IMR-90 (cell line): ENCODE measurements at regions not wholly inside any gene's neighbourhood (a gene's known extent, or its start where the extent isn't known, plus 50 kb on each side); places are given as distances from the start of the nearest gene placed in this dataset.

Experiments used
- ATAC-seq: fragments of 200-7000 bp; cut with Tn5 transposase; 2 replicates; pipeline ENCODE4 v1.9.1; 2020; ENCODE audit warnings: low read depth, mild to moderate bottlenecking, moderate library complexity
- BruUV-seq: library from RNA; stranded (reverse); fragments of 400-500 nt; replicated peaks from 2 replicates; lab custom pipeline; 2021; lab: Mats Ljungman, UMichigan
- CTCF ChIA-PET: fragments of 300-600 bp; formaldehyde crosslinking; extraction: SDS; loops from one replicate; lab custom pipeline; 2021; ENCODE audit warnings: antibody characterized with exemption; lab: Yijun Ruan, JAX
- POLR2A ChIA-PET: fragments of 300-600 bp; sonication (Branson Sonifier 250); formaldehyde crosslinking; loops from one replicate; lab custom pipeline; 2022; ENCODE audit warnings: antibody characterized with exemption; ENCODE audit not compliant: unreplicated experiment; lab: Charles Lee
- DNase-seq: peaks from one replicate; pipeline ENCODE4 v3.0.0; 2013
- H2AFZ ChIP-seq: replicated peaks from 2 replicates; pipeline ENCODE3; 2013; ENCODE audit warnings: low read length, mild to moderate bottlenecking; ENCODE audit not compliant: poor library complexity
- H2AK5ac ChIP-seq: 2 replicates; pipeline ENCODE4 v1.6.1; 2013; ENCODE audit warnings: low read depth, low read length, inconsistent platforms
- H2AK9ac ChIP-seq: replicated peaks from 2 replicates; pipeline ENCODE3; 2013; ENCODE audit warnings: mild to moderate bottlenecking, low read depth, low read length, moderate library complexity; ENCODE audit not compliant: poor library complexity
- H2BK120ac ChIP-seq: 2 replicates; pipeline ENCODE4 v1.6.1; 2013; ENCODE audit warnings: low read depth, low read length, inconsistent platforms
- H2BK15ac ChIP-seq: 3 replicates; pipeline ENCODE4 v1.6.1; 2013; ENCODE audit warnings: low read depth, low read length, inconsistent platforms
- H2BK20ac ChIP-seq: 2 replicates; pipeline ENCODE4 v1.6.1; 2013; ENCODE audit warnings: low read depth, mild to moderate bottlenecking, inconsistent platforms, low read length, moderate library complexity
- H2BK5ac ChIP-seq: 2 replicates; pipeline ENCODE4 v1.6.1; 2013; ENCODE audit warnings: mild to moderate bottlenecking, low read depth, low read length, inconsistent platforms; ENCODE audit not compliant: poor library complexity, severe bottlenecking
- H3K14ac ChIP-seq: replicated peaks from 2 replicates; pipeline ENCODE4 v1.6.1; 2013; ENCODE audit warnings: low read depth, low read length, inconsistent platforms
- H3K18ac ChIP-seq: 2 replicates; pipeline ENCODE4 v1.6.1; 2013; ENCODE audit warnings: low read depth, low read length, control low read depth
- H3K23ac ChIP-seq: 2 replicates; pipeline ENCODE4 v1.6.1; 2013; ENCODE audit warnings: low read depth, low read length, inconsistent platforms
- H3K27ac ChIP-seq: 2 replicates; pipeline ENCODE4 v1.5.1; 2013; ENCODE audit warnings: mild to moderate bottlenecking, control low read depth, low read length; ENCODE audit not compliant: insufficient read depth
- H3K27me3 ChIP-seq: 2 replicates; pipeline ENCODE4 v1.6.1; 2013; ENCODE audit warnings: low read length; ENCODE audit not compliant: control insufficient read depth, insufficient read depth
- H3K36me3 ChIP-seq: 2 replicates; pipeline ENCODE4 v1.6.1; 2013; ENCODE audit warnings: low read length, mixed read lengths; ENCODE audit not compliant: control insufficient read depth, insufficient read depth
- H3K4ac ChIP-seq: 2 replicates; pipeline ENCODE4 v1.6.1; 2013; ENCODE audit warnings: low read depth, low read length, inconsistent platforms
- H3K4me1 ChIP-seq: 2 replicates; pipeline ENCODE4 v1.6.1; 2013; ENCODE audit warnings: low read length, mixed read lengths; ENCODE audit not compliant: control insufficient read depth, insufficient read depth
- H3K4me2 ChIP-seq: 2 replicates; pipeline ENCODE4 v1.6.1; 2013; ENCODE audit warnings: low read depth, mild to moderate bottlenecking, control low read depth, low read length, moderate library complexity
- H3K4me3 ChIP-seq: 2 replicates; pipeline ENCODE4 v1.5.1; 2013; ENCODE audit warnings: low read depth, mild to moderate bottlenecking, control low read depth, low read length, moderate library complexity; ENCODE audit not compliant: insufficient read depth
- H3K56ac ChIP-seq: 2 replicates; pipeline ENCODE4 v1.6.1; 2013; ENCODE audit warnings: low read length, inconsistent platforms; ENCODE audit not compliant: insufficient read depth; ENCODE audit errors: extremely low read depth
- H3K79me1 ChIP-seq, 2 experiments: 2 replicates each; pipeline ENCODE4 v1.6.1; 2013; ENCODE audit warnings: low read length in 2 of 2, inconsistent platforms in 1 of 2, low read depth in 1 of 2
- H3K9ac ChIP-seq: 2 replicates; pipeline ENCODE4 v1.6.1; 2013; ENCODE audit warnings: low read depth, low read length, control low read depth
- H3K9me1 ChIP-seq: 2 replicates; pipeline ENCODE4 v1.6.1; 2013; ENCODE audit warnings: low read length, inconsistent platforms; ENCODE audit not compliant: insufficient read depth
- H3K9me3 ChIP-seq: 2 replicates; pipeline ENCODE4 v1.6.1; 2013; ENCODE audit warnings: low read length; ENCODE audit not compliant: control insufficient read depth, insufficient read depth
- H4K20me1 ChIP-seq: 2 replicates; pipeline ENCODE4 v1.6.1; 2013; ENCODE audit warnings: low read length, inconsistent platforms; ENCODE audit not compliant: insufficient read depth
- H4K5ac ChIP-seq: 2 replicates; pipeline ENCODE4 v1.6.1; 2013; ENCODE audit warnings: mild to moderate bottlenecking, low read depth, low read length, control low read depth
- H4K8ac ChIP-seq, 2 experiments: 2 replicates each; pipeline ENCODE4 v1.6.1; 2013; ENCODE audit warnings: low read depth in 2 of 2, low read length in 2 of 2, control low read depth in 1 of 2, inconsistent platforms in 1 of 2
- H4K91ac ChIP-seq: 2 replicates; pipeline ENCODE4 v1.6.1; 2013; ENCODE audit warnings: low read depth, low read length, inconsistent platforms; ENCODE audit not compliant: insufficient read depth
- CEBPB ChIP-seq: IDR thresholded peaks from 2 replicates; pipeline ENCODE4 v1.6.1; 2012; ENCODE audit warnings: low read depth, low read length, improper control_type of control experiment
- CHD1 ChIP-seq: IDR thresholded peaks from 2 replicates; pipeline ENCODE4 v1.6.1; 2012; ENCODE audit warnings: low read depth, low read length, improper control_type of control experiment
- FOS ChIP-seq: fragments of 150-350 bp; IDR thresholded peaks from 2 replicates; pipeline ENCODE4 v1.6.1; 2016; ENCODE audit warnings: low read depth, low read length
- MAFK ChIP-seq: IDR thresholded peaks from 2 replicates; pipeline ENCODE4 v1.6.1; 2012; ENCODE audit warnings: low read depth, low read length, improper control_type of control experiment
- MAZ ChIP-seq: IDR thresholded peaks from 2 replicates; pipeline ENCODE4 v1.6.1; 2012; ENCODE audit warnings: low read depth, mild to moderate bottlenecking, low read length, improper control_type of control experiment, moderate library complexity, borderline replicate concordance
- MXI1 ChIP-seq: IDR thresholded peaks from 2 replicates; pipeline ENCODE4 v1.6.1; 2012; ENCODE audit warnings: low read depth, mild to moderate bottlenecking, low read length, moderate library complexity, borderline replicate concordance
- RFX5 ChIP-seq: IDR thresholded peaks from 2 replicates; pipeline ENCODE4 v1.8.0; 2012; ENCODE audit warnings: low read depth, mild to moderate bottlenecking, low read length, moderate library complexity
- SMC3 ChIP-seq: fragments of 150-350 bp; IDR thresholded peaks from 2 replicates; pipeline ENCODE4 v1.6.1; 2016; ENCODE audit warnings: low read depth, mild to moderate bottlenecking, antibody characterized with exemption, low read length, moderate library complexity
- WGBS, 2 experiments: methylation state at CpG; one replicate each; pipeline versions ENCODE4 v1.1.5 to v1.1.7; 2013; ENCODE audit warnings: missing lambda C conversion rate in 2 of 2; ENCODE audit not compliant: insufficient read length in 1 of 2; ENCODE audit errors: extremely low coverage in 2 of 2; 5-methylcytosine and 5-hydroxymethylcytosine counted together
- dilution Hi-C: fragments of 300-500 bp; cut with HindIII; formaldehyde crosslinking; loops from one replicate; pipeline ENCODE4 v1.14.3; 2018; ENCODE audit warnings: low sequenced_read_pairs; ENCODE audit not compliant: unreplicated experiment
- in situ Hi-C: fragments of 300-500 bp; cut with MboI; formaldehyde crosslinking; loops from 3 replicates; pipeline ENCODE4 v1.14.3; 2019; ENCODE audit warnings: low sequenced_read_pairs, inconsistent platforms, mixed read lengths
- intact Hi-C: fragments of 100-400 bp; cut with micrococcal nuclease; formaldehyde crosslinking; loops from 2 replicates; pipeline ENCODE4 v1.10.0; 2022
- TF ChIP-seq, protein P1 (sequence below): conservative IDR thresholded peaks from 2 replicates; pipeline ENCODE4 v1.5.1; 2012; ENCODE audit warnings: mild to moderate bottlenecking, low read depth, low read length, improper control_type of control experiment

- TF ChIP-seq CHD1 (no peak), SMC3 (no peak), RFX5 (no peak), FOS (no peak), MXI1 (no peak), MAFK (no peak), CEBPB (no peak), MAZ (no peak)
- TF ChIP-seq, protein P1, sequence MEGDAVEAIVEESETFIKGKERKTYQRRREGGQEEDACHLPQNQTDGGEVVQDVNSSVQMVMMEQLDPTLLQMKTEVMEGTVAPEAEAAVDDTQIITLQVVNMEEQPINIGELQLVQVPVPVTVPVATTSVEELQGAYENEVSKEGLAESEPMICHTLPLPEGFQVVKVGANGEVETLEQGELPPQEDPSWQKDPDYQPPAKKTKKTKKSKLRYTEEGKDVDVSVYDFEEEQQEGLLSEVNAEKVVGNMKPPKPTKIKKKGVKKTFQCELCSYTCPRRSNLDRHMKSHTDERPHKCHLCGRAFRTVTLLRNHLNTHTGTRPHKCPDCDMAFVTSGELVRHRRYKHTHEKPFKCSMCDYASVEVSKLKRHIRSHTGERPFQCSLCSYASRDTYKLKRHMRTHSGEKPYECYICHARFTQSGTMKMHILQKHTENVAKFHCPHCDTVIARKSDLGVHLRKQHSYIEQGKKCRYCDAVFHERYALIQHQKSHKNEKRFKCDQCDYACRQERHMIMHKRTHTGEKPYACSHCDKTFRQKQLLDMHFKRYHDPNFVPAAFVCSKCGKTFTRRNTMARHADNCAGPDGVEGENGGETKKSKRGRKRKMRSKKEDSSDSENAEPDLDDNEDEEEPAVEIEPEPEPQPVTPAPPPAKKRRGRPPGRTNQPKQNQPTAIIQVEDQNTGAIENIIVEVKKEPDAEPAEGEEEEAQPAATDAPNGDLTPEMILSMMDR: no peak
- Histone ChIP-seq H3K4me3 (no peak overlapping the region), H2BK20ac (no peak overlapping the region), H3K9ac (no peak overlapping the region), H4K8ac (no peak overlapping the region), H2BK5ac (no peak overlapping the region), H3K27ac (no peak overlapping the region), H3K23ac (no peak overlapping the region), H3K9me1 (no peaks in the 10 kb centered on the region), H3K4ac (no peak overlapping the region), H4K5ac (no peak overlapping the region), H3K56ac (no peak overlapping the region), H3K14ac (no peak overlapping the region), H4K91ac (no peak overlapping the region), H3K18ac (no peak overlapping the region), H2BK15ac (no peak overlapping the region), H4K20me1 (no peaks in the 10 kb centered on the region), H2AK5ac (no peak overlapping the region), H3K9me3 (0 out of 2 replicates have a peak, but pooled peaks cover 3% of the 10 kb centered on the region), H3K36me3 (no peaks in the 10 kb centered on the region), H3K4me1 (no peaks in the 10 kb centered on the region), H3K27me3 (no peaks in the 10 kb centered on the region), H2BK120ac (no peak overlapping the region), H3K4me2 (no peak overlapping the region), H2AK9ac (no peak overlapping the region), H2AFZ (no peak overlapping the region), H3K79me1 (no peaks in the 10 kb centered on the region)
- DNase-seq: no peak
- ATAC-seq: no peak
- POLR2A ChIA-PET: no interaction called here
- CTCF ChIA-PET: no interaction called here
- WGBS, 2 experiments: no CpG with 5 or more reads among the region's 2 CpGs
- dilution Hi-C loops: no loop called here
- BruUV-seq: no TSS peak
- in situ Hi-C loops: no loop called here
- intact Hi-C loops: no loop called here
These were observed 2090.9 kb upstream of the WWC1 start for GRCh38 chr5:166200532-166200931.
